SK-N-SH (cell line): ENCODE measurements at regions not wholly inside any gene's neighbourhood (a gene's known extent, or its start where the extent isn't known, plus 50 kb on each side); places are given as distances from the start of the nearest gene placed in this dataset.
A peak's percentile ranks its signal among the peaks of the same experiment; 100 is the strongest.

ENCODE experiments used
- CTCF ChIA-PET: fragments of 300-600, 350-600 bp; formaldehyde crosslinking; extraction: SDS; loops from one replicate; lab custom pipeline; 2021; lab: Yijun Ruan, JAX
- POLR2A ChIA-PET: fragments of 350-600 bp; sonication (Branson Sonifier 250); formaldehyde crosslinking; extraction: SDS; loops from one replicate; lab custom pipeline; 2020; ENCODE audit warnings: antibody characterized with exemption, inconsistent platforms; lab: Yijun Ruan, JAX
- DNase-seq: peaks from one replicate; pipeline ENCODE4 v3.0.0; 2012
- H2AFZ ChIP-seq: fragments of 200-600 bp; sonication (generic); 2 replicates; pipeline ENCODE4 v1.8.1; 2016; ENCODE audit warnings: antibody characterized with exemption, mild to moderate bottlenecking, low read depth
- H3F3A ChIP-seq: fragments of 200-600 bp; sonication (generic); replicated peaks from 2 replicates; pipeline ENCODE3; 2016; ENCODE audit warnings: antibody characterized with exemption, mild to moderate bottlenecking; ENCODE audit not compliant: insufficient read depth
- H3K27ac ChIP-seq, 2 experiments: fragments of 200-500 bp in 1 of 2; fragments of 200-600 bp in 1 of 2; sonication (Bioruptor generic) in 1 of 2; sonication (generic), shearing (Covaris generic) in 1 of 2; 2 replicates each; pipeline versions ENCODE4 v1.5.1 to v1.6.1; 2014 to 2016; ENCODE audit warnings: low read depth in 2 of 2, inconsistent platforms in 1 of 2, low read length in 1 of 2, mild to moderate bottlenecking in 1 of 2, mixed read lengths in 1 of 2
- H3K27me3 ChIP-seq: fragments of 200-600 bp; sonication (generic), shearing (Covaris generic); 2 replicates; pipeline ENCODE4 v1.6.1; 2016; ENCODE audit warnings: mixed run types; ENCODE audit not compliant: insufficient read depth
- H3K36me3 ChIP-seq, 2 experiments: fragments of 200-500 bp in 1 of 2; fragments of 200-600 bp in 1 of 2; sonication (Bioruptor generic) in 1 of 2; sonication (generic) in 1 of 2; replicated peaks in 1 of 2; 2 replicates each; pipeline versions ENCODE3 to v1.5.1; 2014 to 2016; ENCODE audit warnings: low read length in 1 of 2, mild to moderate bottlenecking in 1 of 2; ENCODE audit not compliant: insufficient read depth in 2 of 2, control insufficient read depth in 1 of 2
- H3K4me1 ChIP-seq, 2 experiments: fragments of 200-500 bp in 1 of 2; fragments of 200-600 bp in 1 of 2; sonication (Bioruptor generic) in 1 of 2; sonication (generic), shearing (Covaris generic) in 1 of 2; 2 replicates each; pipeline versions ENCODE4 v1.5.1 to v1.6.1; 2014 to 2016; ENCODE audit warnings: low read depth in 1 of 2, low read length in 1 of 2, mixed run types in 1 of 2; ENCODE audit not compliant: insufficient read depth in 2 of 2, control insufficient read depth in 1 of 2
- H3K4me2 ChIP-seq: fragments of 200-600 bp; sonication (generic), shearing (Covaris generic); 2 replicates; pipeline ENCODE4 v1.6.1; 2017; ENCODE audit warnings: mixed run types
- H3K4me3 ChIP-seq, 2 experiments: fragments of 200-500 bp in 1 of 2; fragments of 200-600 bp in 1 of 2; sonication (Bioruptor generic) in 1 of 2; sonication (generic), shearing (Covaris generic) in 1 of 2; 2 replicates each; pipeline versions ENCODE4 v1.5.1 to v1.8.1; 2014 to 2016; ENCODE audit warnings: low read depth in 2 of 2, inconsistent platforms in 1 of 2, low read length in 1 of 2, mild to moderate bottlenecking in 1 of 2, mixed read lengths in 1 of 2, moderate library complexity in 1 of 2
- H3K79me2 ChIP-seq: fragments of 200-600 bp; sonication (generic); 2 replicates; pipeline ENCODE4 v1.8.1; 2017; ENCODE audit warnings: mild to moderate bottlenecking; ENCODE audit not compliant: insufficient read depth
- H3K9ac ChIP-seq: fragments of 200-600 bp; sonication (generic); 2 replicates; pipeline ENCODE4 v1.6.1; 2017; ENCODE audit warnings: mixed run types
- H3K9me2 ChIP-seq: fragments of 200-600 bp; sonication (generic); 2 replicates; pipeline ENCODE4 v1.6.1; 2017; ENCODE audit warnings: mixed run types
- H3K9me3 ChIP-seq: fragments of 200-600 bp; sonication (generic); 2 replicates; pipeline ENCODE4 v1.6.1; 2017; ENCODE audit warnings: mixed run types, mild to moderate bottlenecking, moderate library complexity
- H4K20me1 ChIP-seq: fragments of 200-600 bp; sonication (generic); 2 replicates; pipeline ENCODE4 v1.6.1; 2017; ENCODE audit warnings: mild to moderate bottlenecking, mixed run types; ENCODE audit not compliant: insufficient read depth
- CHD2 ChIP-seq: fragments of 150-350 bp; IDR thresholded peaks from 2 replicates; pipeline ENCODE4 v1.6.1; 2018; ENCODE audit warnings: low read length; ENCODE audit not compliant: partially characterized antibody
- ELF1 ChIP-seq: IDR thresholded peaks from 2 replicates; pipeline ENCODE4 v1.4.0; 2012
- FOXJ3 ChIP-seq: sonication (generic); formaldehyde crosslinking; IDR thresholded peaks from 2 replicates; pipeline ENCODE4 v1.5.1; 2020; ENCODE audit warnings: mild to moderate bottlenecking, missing genetic modification reagents
- FOXM1 ChIP-seq: IDR thresholded peaks from 2 replicates; pipeline ENCODE4 v1.4.0; 2012; ENCODE audit warnings: low read depth, mild to moderate bottlenecking
- GABPA ChIP-seq: IDR thresholded peaks from 2 replicates; pipeline ENCODE4 v1.4.0; 2012; ENCODE audit warnings: low read depth, mild to moderate bottlenecking
- JUND ChIP-seq: IDR thresholded peaks from 2 replicates; pipeline ENCODE4 v1.4.0; 2012
- MXI1 ChIP-seq: IDR thresholded peaks from 2 replicates; pipeline ENCODE4 v1.6.1; 2012; ENCODE audit warnings: mild to moderate bottlenecking, low read depth, low read length, improper control_type of control experiment
- NFIC ChIP-seq: IDR thresholded peaks from 2 replicates; pipeline ENCODE4 v1.4.0; 2012; ENCODE audit warnings: borderline replicate concordance
- NRF1 ChIP-seq: IDR thresholded peaks from 2 replicates; pipeline ENCODE4 v1.6.1; 2012; ENCODE audit warnings: low read depth, mild to moderate bottlenecking, low read length
- PBX3 ChIP-seq: IDR thresholded peaks from 2 replicates; pipeline ENCODE4; 2012
- RAD21 ChIP-seq: IDR thresholded peaks from 2 replicates; pipeline ENCODE4 v1.6.1; 2012; ENCODE audit warnings: mild to moderate bottlenecking, low read length
- RCOR1 ChIP-seq: fragments of 150-350 bp; IDR thresholded peaks from 2 replicates; pipeline ENCODE4 v1.6.1; 2017; ENCODE audit warnings: antibody characterized with exemption, low read length
- REST ChIP-seq: IDR thresholded peaks from 2 replicates; pipeline ENCODE4 v1.6.1; 2012; ENCODE audit warnings: mild to moderate bottlenecking, low read depth, low read length, moderate library complexity
- RFX5 ChIP-seq: IDR thresholded peaks from 2 replicates; pipeline ENCODE4 v1.6.1; 2012; ENCODE audit warnings: mild to moderate bottlenecking, improper control_type of control experiment, low read length
- RXRA ChIP-seq: IDR thresholded peaks from 2 replicates; pipeline ENCODE4 v1.4.0; 2012; ENCODE audit warnings: low read depth, mild to moderate bottlenecking, borderline replicate concordance
- SIN3A ChIP-seq: IDR thresholded peaks from 2 replicates; pipeline ENCODE4 v1.6.1; 2012; ENCODE audit warnings: low read depth, mild to moderate bottlenecking, low read length, moderate library complexity, borderline replicate concordance
- TAF1 ChIP-seq: IDR thresholded peaks from 2 replicates; pipeline ENCODE4 v1.6.1; 2012; ENCODE audit warnings: low read depth, mild to moderate bottlenecking, low read length, moderate library complexity, borderline replicate concordance
- TCF12 ChIP-seq: IDR thresholded peaks from 2 replicates; pipeline ENCODE4 v1.4.0; 2012
- TEAD4 ChIP-seq: IDR thresholded peaks from 2 replicates; pipeline ENCODE4 v1.4.0; 2012; ENCODE audit warnings: mild to moderate bottlenecking, borderline replicate concordance; ENCODE audit not compliant: insufficient read depth
- USF1 ChIP-seq: IDR thresholded peaks from 2 replicates; pipeline ENCODE4 v1.4.0; 2012; ENCODE audit warnings: low read depth, borderline replicate concordance
- USF2 ChIP-seq: fragments of 150-350 bp; IDR thresholded peaks from 2 replicates; pipeline ENCODE4 v1.6.1; 2017; ENCODE audit warnings: antibody characterized with exemption, low read length, low read depth, borderline replicate concordance
- YY1 ChIP-seq: IDR thresholded peaks from 2 replicates; pipeline ENCODE4 v1.4.0; 2012; ENCODE audit warnings: low read depth, mild to moderate bottlenecking
- WGBS: methylation state at CpG from one replicate; pipeline ENCODE4 v1.1.6; 2017; ENCODE audit warnings: low lambda C conversion rate; 5-methylcytosine and 5-hydroxymethylcytosine counted together

- no peak for TF ChIP-seq CHD2
- TF ChIP-seq USF1, result no peak
- no peak for TF ChIP-seq USF2
- no peak for TF ChIP-seq GABPA
- no peak for TF ChIP-seq TCF12
Measured at GRCh38 chr1:83798965-83799364, 200.0 kb downstream of the TTLL7 start (continued).

- no peaks in the 10 kb centered on the region for H3K79me2 ChIP-seq
- no peaks in the 10 kb centered on the region for H3K36me3 ChIP-seq
- 55% methylated on average over 4 of the region's 4 CpGs for WGBS
- no peak overlapping the region for H2AFZ ChIP-seq
- CTCF ChIA-PET, result no interaction called here
- no peaks in the 10 kb centered on the region for H3K9me2 ChIP-seq
- H3K4me2 ChIP-seq, result no peak overlapping the region
- H3K27ac ChIP-seq, result peak overlapping the region in 1 of 2 experiments; percentile 65; a peak in 1 of 4 replicates
- no peak for DNase-seq
- H3K27me3 ChIP-seq, result no peaks in the 10 kb centered on the region
- no peaks in the 10 kb centered on the region for H3F3A ChIP-seq
- H3K4me3 ChIP-seq, result no peak overlapping the region
- POLR2A ChIA-PET, result no interaction called here
- no peak for TF ChIP-seq RCOR1
- TF ChIP-seq YY1, result no peak
- TF ChIP-seq RAD21, result no peak
- no peak for TF ChIP-seq SIN3A
- TF ChIP-seq FOXJ3 (CRISPR knock-in tag), result no peak
- TF ChIP-seq FOXM1, result no peak
- no peak for TF ChIP-seq PBX3
- no peak for TF ChIP-seq CHD2
- TF ChIP-seq NFIC, result no peak
- TF ChIP-seq TAF1, result no peak
- TF ChIP-seq RFX5, result no peak
- no peak for TF ChIP-seq REST
- no peak for TF ChIP-seq NRF1
- TF ChIP-seq GABPA, result no peak
- TF ChIP-seq RXRA, result no peak
- TF ChIP-seq TCF12, result no peak
- no peak for TF ChIP-seq ELF1
- no peak for TF ChIP-seq JUND
- no peak for TF ChIP-seq MXI1
- TF ChIP-seq TEAD4, result no peak
- H3K9ac ChIP-seq, result no peak overlapping the region
- H3K4me1 ChIP-seq, result peaks cover 0 to 8% of the 10 kb centered on the region in 2 experiments; a peak in 2 of 4 replicates
- no peaks in the 10 kb centered on the region for H4K20me1 ChIP-seq
- H3K9me3 ChIP-seq, result no peaks in the 10 kb centered on the region
Measured at GRCh38 chr1:83796409-83796808, 202.5 kb downstream of the TTLL7 start.
